Muscle of leg (tissue), 3 donors: ENCODE measurements at regions not wholly inside any gene's neighbourhood (a gene's known extent, or its start where the extent isn't known, plus 50 kb on each side); places are given as distances from the start of the nearest gene placed in this dataset.

ENCODE experiments used
- DNase-seq: peaks from one replicate; pipeline ENCODE4 v3.0.0; 2013
- H3K27ac ChIP-seq: one replicate; pipeline ENCODE4 v1.5.1; 2013; ENCODE audit warnings: mild to moderate bottlenecking, low read length, control low read depth
- H3K27me3 ChIP-seq: one replicate; pipeline ENCODE4 v1.6.1; 2013; ENCODE audit warnings: low read length; ENCODE audit not compliant: control insufficient read depth, insufficient read depth
- H3K36me3 ChIP-seq: one replicate; pipeline ENCODE4 v1.6.1; 2013; ENCODE audit warnings: low read length; ENCODE audit not compliant: control insufficient read depth, insufficient read depth
- H3K4me1 ChIP-seq: one replicate; pipeline ENCODE4 v1.6.1; 2013; ENCODE audit warnings: low read length; ENCODE audit not compliant: control insufficient read depth, insufficient read depth
- H3K4me3 ChIP-seq: one replicate; pipeline ENCODE4 v1.5.1; 2013; ENCODE audit warnings: low read length, control low read depth
- H3K9me3 ChIP-seq: replicated peaks from 2 replicates; pipeline ENCODE4 v1.6.1; 2013; ENCODE audit warnings: low read depth, low read length; ENCODE audit not compliant: control insufficient read depth
- WGBS: methylation state at CpG from one replicate; pipeline ENCODE4 v1.1.5; 2013; ENCODE audit warnings: missing lambda C conversion rate; ENCODE audit not compliant: insufficient coverage; 5-methylcytosine and 5-hydroxymethylcytosine counted together

DNA sequence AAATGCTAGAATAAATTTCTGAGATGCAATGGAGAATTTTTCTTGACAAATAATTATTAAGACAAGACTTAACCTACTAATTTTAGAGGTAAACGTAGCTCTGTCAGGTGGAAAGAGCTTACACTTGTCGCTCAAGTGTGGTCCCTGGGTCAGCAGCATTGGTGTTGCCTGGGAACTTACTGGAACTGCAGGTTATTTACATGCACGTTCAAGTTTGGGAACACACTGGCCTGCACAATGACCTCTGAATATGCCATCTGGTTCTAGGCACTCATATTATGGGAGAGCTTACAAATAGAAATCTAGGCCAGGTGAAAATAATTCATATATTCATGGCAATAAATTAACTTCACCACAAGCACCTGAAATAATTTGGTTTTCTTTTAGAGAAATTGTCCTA lies 88.5 kb upstream of the BCL9 start:
- Histone ChIP-seq H3K9me3 (no peaks in the 10 kb centered on the region), H3K4me1 (no peaks in the 10 kb centered on the region), H3K36me3 (no peaks in the 10 kb centered on the region), H3K27ac (no peak overlapping the region), H3K27me3 (no peaks in the 10 kb centered on the region), H3K4me3 (no peak overlapping the region)
- WGBS = 67% methylated on average over 1 of the region's 3 CpGs
- no peak for DNase-seq

DNA sequence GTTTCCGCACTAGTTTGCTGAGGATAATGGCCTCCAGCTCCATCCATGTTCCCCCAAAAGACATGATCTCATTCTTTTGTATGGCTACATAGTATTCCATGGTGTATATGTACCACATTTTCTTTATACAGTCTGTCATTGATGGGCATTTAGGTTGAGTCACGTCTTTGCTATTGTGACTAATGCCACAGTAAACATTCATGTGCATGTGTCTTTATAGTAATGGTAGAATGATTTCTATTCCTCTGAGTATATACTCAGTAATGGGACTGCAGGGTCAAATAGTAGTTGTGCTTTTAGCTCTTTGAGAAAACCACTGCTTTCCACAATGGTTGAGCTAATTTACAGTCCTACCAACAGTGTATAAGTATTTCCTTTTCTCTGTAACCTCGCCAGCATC lies 78.3 kb upstream of the BCL9 start:
- Histone ChIP-seq H3K9me3 (peaks cover 2% of the 10 kb centered on the region), H3K4me3 (no peak overlapping the region), H3K27me3 (no peaks in the 10 kb centered on the region), H3K27ac (no peak overlapping the region), H3K36me3 (no peaks in the 10 kb centered on the region), H3K4me1 (no peaks in the 10 kb centered on the region)
- no peak for DNase-seq
- no CpG with 5 or more reads among the region's 3 CpGs for WGBS

DNA sequence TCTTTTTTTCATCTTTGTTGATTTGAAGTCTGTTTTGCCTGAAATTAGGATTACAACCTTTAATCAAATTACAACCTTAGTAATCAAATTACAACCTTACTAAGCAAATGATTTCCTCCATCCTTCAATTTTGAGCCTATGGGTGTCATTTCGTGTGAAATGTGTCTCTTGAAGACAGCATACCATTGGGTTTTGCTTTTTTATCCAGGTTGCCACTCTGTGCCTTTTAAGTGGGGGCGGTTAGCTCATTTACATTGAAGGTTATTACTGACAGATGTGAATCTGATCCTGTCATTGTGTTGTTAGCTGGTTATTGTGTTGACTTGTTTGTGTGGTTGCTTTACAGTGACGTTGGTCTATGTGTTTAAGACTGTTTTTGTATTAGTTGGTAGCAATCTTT lies 74.8 kb upstream of the BCL9 start:
- no peak overlapping the region for H3K27ac ChIP-seq

DNA sequence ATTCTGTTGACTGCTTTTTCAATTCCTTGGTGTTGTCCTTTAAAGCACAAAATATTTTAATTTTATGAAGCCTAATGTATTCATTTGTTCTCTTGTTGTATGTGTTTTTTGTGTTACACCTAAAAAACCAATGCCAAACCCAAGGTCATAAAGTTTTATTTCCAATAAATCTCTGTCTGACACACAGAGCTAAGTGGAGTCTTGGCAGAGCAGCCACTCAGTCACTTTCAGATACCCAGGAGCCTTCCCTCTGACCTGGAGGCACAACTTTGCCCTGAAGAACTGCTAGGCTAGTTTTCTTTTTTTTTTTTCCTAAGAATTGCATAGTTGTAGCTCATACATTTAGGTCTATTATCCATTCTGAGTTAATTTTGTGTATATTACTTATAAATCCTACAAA lies 71.2 kb upstream of the BCL9 start:
- H3K36me3 ChIP-seq = no peaks in the 10 kb centered on the region
- no peak overlapping the region for H3K4me3 ChIP-seq
- no peak overlapping the region for H3K27ac ChIP-seq
- H3K27me3 ChIP-seq = peaks cover 6% of the 10 kb centered on the region
- DNase-seq = no peak
- H3K4me1 ChIP-seq = no peaks in the 10 kb centered on the region
- H3K9me3 ChIP-seq = peaks cover 2% of the 10 kb centered on the region

More for the DNA sequence above, 74.8 kb upstream of the BCL9 start:
- Histone ChIP-seq H3K4me1 (no peaks in the 10 kb centered on the region), H3K36me3 (no peaks in the 10 kb centered on the region), H3K9me3 (peaks cover 2% of the 10 kb centered on the region), H3K4me3 (no peak overlapping the region), H3K27me3 (peaks cover 6% of the 10 kb centered on the region)
- WGBS = no CpG with 5 or more reads among the region's 3 CpGs
- no peak for DNase-seq

DNA sequence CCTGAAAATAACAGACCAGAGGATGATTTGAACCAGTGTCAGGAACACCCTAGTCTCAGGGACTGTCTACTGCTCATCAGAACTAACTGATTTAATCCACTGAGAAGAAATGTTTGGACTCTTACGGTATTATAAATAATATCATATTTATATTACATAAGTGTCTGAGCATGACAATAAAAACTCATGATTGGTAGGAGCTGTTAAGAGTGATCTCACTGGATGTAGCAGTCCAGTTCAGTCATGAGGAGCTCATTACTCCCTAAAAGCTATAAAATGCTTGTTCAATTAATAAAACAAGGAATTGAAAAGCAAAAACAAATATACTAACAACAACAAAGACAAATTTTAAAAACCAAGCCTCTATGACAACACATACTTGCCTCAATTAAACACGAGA lies 68.8 kb upstream of the BCL9 start:
- peaks cover 6% of the 10 kb centered on the region for H3K27me3 ChIP-seq
- no peak overlapping the region for H3K27ac ChIP-seq
- no CpG with 5 or more reads among the region's 2 CpGs for WGBS
- peak; percentile 34 for DNase-seq
- H3K4me3 ChIP-seq = no peak overlapping the region
- H3K36me3 ChIP-seq = no peaks in the 10 kb centered on the region
- no peaks in the 10 kb centered on the region for H3K9me3 ChIP-seq
- no peaks in the 10 kb centered on the region for H3K4me1 ChIP-seq

DNA sequence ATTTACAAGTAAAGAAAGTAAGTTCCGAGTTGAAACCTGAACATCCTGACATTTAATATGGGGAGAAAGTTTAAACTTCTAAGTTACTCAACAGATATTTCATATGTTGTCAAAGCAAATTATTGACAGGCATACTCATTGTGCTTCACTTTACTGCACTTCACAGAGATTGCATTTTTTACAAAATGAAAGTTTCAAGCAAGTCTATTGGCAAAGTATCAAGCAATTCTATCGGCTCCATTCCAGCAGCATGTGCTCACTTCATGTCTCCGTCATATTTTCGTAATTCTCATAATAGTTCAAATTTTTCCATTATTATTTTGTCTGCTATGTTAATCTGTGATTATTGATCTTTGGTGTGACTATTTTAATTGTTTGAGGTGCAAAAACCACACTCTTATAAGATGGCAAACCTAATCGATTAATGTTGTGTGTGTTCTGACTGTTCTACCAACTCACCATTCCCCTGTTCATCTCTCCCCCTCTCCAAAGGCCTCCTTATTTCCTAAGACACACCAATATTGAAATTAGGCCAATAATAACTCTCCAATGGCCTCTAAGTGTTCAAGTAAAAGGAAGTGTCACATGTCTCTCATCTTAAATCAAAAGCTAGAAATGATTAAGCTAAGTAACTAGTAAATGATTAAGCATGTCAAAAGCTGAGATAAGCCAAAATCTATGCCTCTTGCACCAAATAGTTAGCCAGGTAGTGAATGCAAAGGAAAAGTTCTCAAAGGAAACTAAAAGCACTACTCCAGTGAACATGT lies 68.2 kb upstream of the BCL9 start:
- no peaks in the 10 kb centered on the region for H3K9me3 ChIP-seq
- WGBS = no CpG with 5 or more reads among the region's 5 CpGs
- no peaks in the 10 kb centered on the region for H3K4me1 ChIP-seq
- no peak overlapping the region for H3K27ac ChIP-seq
- H3K4me3 ChIP-seq = no peak overlapping the region
- DNase-seq = peak; percentile 59
- H3K36me3 ChIP-seq = no peaks in the 10 kb centered on the region
- peaks cover 6% of the 10 kb centered on the region for H3K27me3 ChIP-seq

DNA sequence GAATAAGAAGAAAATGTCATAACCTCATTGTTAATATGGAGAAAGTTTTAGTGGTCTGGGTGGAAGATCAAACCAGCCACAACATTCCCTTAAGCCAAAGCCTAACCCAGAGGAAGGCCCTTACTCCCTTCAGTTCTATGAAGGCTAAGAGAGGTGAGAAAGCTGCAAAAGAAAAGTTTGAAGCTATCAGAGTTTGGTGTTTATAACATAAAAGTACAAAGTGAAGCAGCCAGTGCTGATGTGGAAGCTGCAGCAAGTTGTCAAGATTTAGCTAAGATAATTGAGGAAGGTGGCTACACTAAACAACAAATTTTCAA lies 67.6 kb upstream of the BCL9 start:
- Histone ChIP-seq H3K27me3 (peaks cover 3% of the 10 kb centered on the region), H3K4me1 (no peaks in the 10 kb centered on the region), H3K27ac (no peak overlapping the region), H3K36me3 (no peaks in the 10 kb centered on the region), H3K9me3 (no peaks in the 10 kb centered on the region), H3K4me3 (no peak overlapping the region)
- DNase-seq = no peak

DNA sequence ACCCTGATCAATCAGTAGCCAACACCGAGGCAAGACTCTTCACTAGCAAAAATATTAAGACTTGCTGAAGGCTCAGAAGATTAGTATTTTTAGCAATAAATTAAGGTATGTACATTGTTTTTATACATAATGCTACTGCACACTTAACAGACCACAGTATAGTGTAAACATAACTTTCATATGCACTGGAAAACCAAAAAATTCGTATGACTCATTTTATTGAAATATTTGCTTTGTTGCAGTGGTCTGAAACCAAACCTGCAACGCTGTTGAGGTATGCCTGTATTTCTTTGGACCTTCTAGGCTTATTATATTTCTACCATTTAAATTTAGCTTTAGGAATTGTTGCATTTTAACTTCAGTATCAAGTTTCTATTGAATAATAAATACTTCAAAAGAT lies 65.8 kb upstream of the BCL9 start:
- no peaks in the 10 kb centered on the region for H3K27me3 ChIP-seq
- no peak for DNase-seq
- no peaks in the 10 kb centered on the region for H3K9me3 ChIP-seq
- no peak overlapping the region for H3K27ac ChIP-seq
- H3K4me1 ChIP-seq = no peaks in the 10 kb centered on the region
- WGBS = no CpG with 5 or more reads among the region's 3 CpGs
- H3K36me3 ChIP-seq = no peaks in the 10 kb centered on the region
- no peak overlapping the region for H3K4me3 ChIP-seq

DNA sequence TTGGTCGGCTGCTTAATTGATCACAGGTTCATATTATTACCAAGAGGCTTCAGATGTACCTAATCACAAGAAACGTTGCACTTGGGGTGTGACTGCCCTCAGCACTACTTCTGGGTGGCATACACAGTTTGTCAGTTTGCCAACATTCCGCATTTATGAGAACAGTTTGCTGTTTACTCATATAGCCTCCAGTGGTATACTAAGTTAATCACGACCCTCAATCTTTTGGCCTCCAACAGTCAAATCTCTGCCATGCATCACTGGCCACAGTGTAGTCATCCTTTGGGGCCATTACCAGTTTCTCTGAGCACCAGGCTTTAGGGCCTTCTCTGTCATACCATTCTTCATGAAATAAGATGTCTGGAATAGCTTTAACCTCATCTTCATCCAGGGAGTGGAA lies 62.8 kb upstream of the BCL9 start:
- Histone ChIP-seq H3K27me3 (no peaks in the 10 kb centered on the region), H3K4me1 (no peaks in the 10 kb centered on the region), H3K9me3 (no peaks in the 10 kb centered on the region), H3K27ac (no peak overlapping the region), H3K4me3 (no peak overlapping the region), H3K36me3 (no peaks in the 10 kb centered on the region)
- DNase-seq = no peak
- WGBS = 70% methylated on average over 3 of the region's 4 CpGs

DNA sequence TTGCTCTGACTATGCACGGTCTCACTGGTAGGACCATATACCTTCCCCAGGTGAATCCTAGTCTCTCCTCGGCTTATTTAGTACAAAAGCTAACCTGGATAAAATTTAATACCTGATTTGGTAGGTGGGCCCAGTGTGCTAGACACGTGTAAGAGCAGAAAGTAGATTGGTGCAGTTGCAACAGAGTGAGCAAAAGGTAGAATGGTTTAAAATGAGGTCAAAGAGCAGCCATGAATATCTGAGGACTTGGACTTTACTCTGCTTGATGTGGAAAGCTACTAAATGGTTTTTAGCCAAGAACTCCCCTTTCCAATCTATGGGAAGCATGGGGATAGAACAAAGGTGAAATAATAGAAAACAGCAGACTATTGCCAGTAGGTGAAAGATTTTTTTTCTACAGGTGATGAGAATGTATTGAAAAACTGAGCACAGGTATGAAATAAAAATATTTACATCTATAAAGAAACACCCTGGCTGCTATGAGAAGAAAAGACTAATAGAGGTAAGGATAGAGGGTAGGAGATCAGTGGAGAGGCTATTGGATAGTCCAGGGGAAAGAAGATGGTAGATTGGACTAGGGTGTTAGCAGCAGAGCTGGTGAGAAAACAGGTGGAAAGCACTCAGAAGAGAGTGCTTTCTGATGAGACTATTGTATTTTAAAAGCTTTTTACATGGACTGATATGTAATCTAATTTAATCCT lies 61.3 kb upstream of the BCL9 start:
- Histone ChIP-seq H3K36me3 (no peaks in the 10 kb centered on the region), H3K27me3 (no peaks in the 10 kb centered on the region), H3K9me3 (no peaks in the 10 kb centered on the region), H3K4me1 (no peaks in the 10 kb centered on the region), H3K27ac (no peak overlapping the region), H3K4me3 (no peak overlapping the region)
- 43% methylated on average over 1 of the region's 3 CpGs for WGBS
- no peak for DNase-seq

DNA sequence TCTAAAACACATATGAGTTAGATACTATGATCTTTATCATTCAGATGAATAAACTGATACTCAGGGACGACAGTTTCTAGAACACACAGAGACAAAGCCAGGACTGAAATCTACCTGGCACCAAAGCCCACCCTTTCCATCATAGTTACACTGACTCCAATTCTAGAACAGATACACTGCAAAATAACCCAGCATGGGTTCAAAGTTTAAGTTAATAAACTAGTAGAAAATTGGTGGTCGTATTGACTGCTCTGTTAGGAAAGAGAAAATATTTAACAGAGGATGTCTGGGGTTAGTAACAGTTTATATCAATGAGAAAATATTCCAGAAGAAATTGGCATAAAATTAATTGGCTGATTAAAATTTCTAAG lies 60.8 kb upstream of the BCL9 start:
- DNase-seq = no peak
- H3K27ac ChIP-seq = no peak overlapping the region
- no peaks in the 10 kb centered on the region for H3K36me3 ChIP-seq
- H3K27me3 ChIP-seq = no peaks in the 10 kb centered on the region
- H3K4me3 ChIP-seq = no peak overlapping the region
- WGBS = 80% methylated on average over 1 of the region's 2 CpGs
- no peaks in the 10 kb centered on the region for H3K9me3 ChIP-seq
- H3K4me1 ChIP-seq = no peaks in the 10 kb centered on the region
